IPS-18c (cell line): ENCODE measurements at regions not wholly inside any gene's neighbourhood (a gene's known extent, or its start where the extent isn't known, plus 50 kb on each side); places are given as distances from the start of the nearest gene placed in this dataset.
"Not testable (repeated sequence)": the region's sequence is repeated elsewhere in the genome, so short reads cannot be mapped to it uniquely, and the experiment has no call there.

ENCODE experiments used
- H3K4me3 ChIP-seq: 2 replicates; pipeline ENCODE4 v1.7.0; 2013; ENCODE audit warnings: low read depth, mild to moderate bottlenecking, low read length, moderate library complexity; ENCODE audit not compliant: insufficient read depth
- H3K9me3 ChIP-seq: one replicate; pipeline ENCODE4 v1.6.1; 2013; ENCODE audit warnings: mild to moderate bottlenecking, low read length, moderate library complexity; ENCODE audit not compliant: control insufficient read depth, insufficient read depth

- H3K4me3 ChIP-seq: no peak overlapping the region
- no peaks in the 10 kb centered on the region for H3K9me3 ChIP-seq
These were observed 319.2 kb upstream of the COBL start for GRCh38 chr7:51635775-51636174.

GRCh38 chr7:51634538-51634937 lies 317.9 kb upstream of the COBL start:
- H3K4me3 ChIP-seq: no peak overlapping the region
- no peaks in the 10 kb centered on the region for H3K9me3 ChIP-seq

GRCh38 chr7:51634025-51634424 lies 317.4 kb upstream of the COBL start:
- H3K4me3 ChIP-seq: no peak overlapping the region
- no peaks in the 10 kb centered on the region for H3K9me3 ChIP-seq

- Histone ChIP-seq H3K9me3 (no peaks in the 10 kb centered on the region), H3K4me3 (no peak overlapping the region)
These were observed 317.0 kb upstream of the COBL start for GRCh38 chr7:51633596-51633995.

GRCh38 chr7:51633006-51633405 lies 316.4 kb upstream of the COBL start:
- Histone ChIP-seq H3K9me3 (no peaks in the 10 kb centered on the region), H3K4me3 (no peak overlapping the region)

- H3K9me3 ChIP-seq: no peaks in the 10 kb centered on the region
- H3K4me3 ChIP-seq: no peak overlapping the region
These were observed 314.3 kb upstream of the COBL start for GRCh38 chr7:51630933-51631332.

GRCh38 chr7:51629206-51629605 lies 312.6 kb upstream of the COBL start:
- no peaks in the 10 kb centered on the region for H3K9me3 ChIP-seq
- no peak overlapping the region for H3K4me3 ChIP-seq

GRCh38 chr7:51621956-51622355 lies 305.3 kb upstream of the COBL start:
- H3K4me3 ChIP-seq: no peak overlapping the region

GRCh38 chr7:51620706-51621105 lies 304.1 kb upstream of the COBL start:
- H3K4me3 ChIP-seq: no peak overlapping the region

More at GRCh38 chr7:51621956-51622355, 305.3 kb upstream of the COBL start:
- H3K9me3 ChIP-seq: no peaks in the 10 kb centered on the region

GRCh38 chr7:51619880-51620279 lies 303.3 kb upstream of the COBL start:
- no peak overlapping the region for H3K4me3 ChIP-seq

More at GRCh38 chr7:51620706-51621105, 304.1 kb upstream of the COBL start:
- H3K9me3 ChIP-seq: no peaks in the 10 kb centered on the region

GRCh38 chr7:51617686-51618085 lies 301.1 kb upstream of the COBL start:
- Histone ChIP-seq H3K9me3 (no peaks in the 10 kb centered on the region), H3K4me3 (no peak overlapping the region)

More at GRCh38 chr7:51619880-51620279, 303.3 kb upstream of the COBL start:
- no peaks in the 10 kb centered on the region for H3K9me3 ChIP-seq

- Histone ChIP-seq H3K4me3 (no peak overlapping the region), H3K9me3 (no peaks in the 10 kb centered on the region)
These were observed 297.3 kb upstream of the COBL start for GRCh38 chr7:51613911-51614357.

- Histone ChIP-seq H3K4me3 (no peak overlapping the region), H3K9me3 (no peaks in the 10 kb centered on the region)
These were observed 295.3 kb upstream of the COBL start for GRCh38 chr7:51611937-51612336.

- no peak overlapping the region for H3K4me3 ChIP-seq
- H3K9me3 ChIP-seq: no peaks in the 10 kb centered on the region
These were observed 290.8 kb upstream of the COBL start for GRCh38 chr7:51607447-51607846.

GRCh38 chr7:51606601-51607154 lies 290.1 kb upstream of the COBL start:
- Histone ChIP-seq H3K9me3 (peaks cover 2% of the 10 kb centered on the region), H3K4me3 (no peak overlapping the region)

GRCh38 chr7:51602376-51602775 lies 285.8 kb upstream of the COBL start:
- H3K4me3 ChIP-seq: no peak overlapping the region
- peaks cover 7% of the 10 kb centered on the region for H3K9me3 ChIP-seq

- Histone ChIP-seq H3K9me3 (peaks cover 7% of the 10 kb centered on the region), H3K4me3 (no peak overlapping the region)
These were observed 284.9 kb upstream of the COBL start for GRCh38 chr7:51601461-51601860.

- H3K4me3 ChIP-seq, H3K9me3 ChIP-seq: not testable (repeated sequence)
These were observed 283.3 kb upstream of the COBL start for GRCh38 chr7:51599935-51600334.

- no peaks in the 10 kb centered on the region for H3K9me3 ChIP-seq
- no peak overlapping the region for H3K4me3 ChIP-seq
These were observed 277.0 kb upstream of the COBL start for GRCh38 chr7:51593628-51594027.
